ENCODE measurements at regions not wholly inside any gene's neighbourhood (a gene's known extent, or its start where the extent isn't known, plus 50 kb on each side); places are given as distances from the start of the nearest gene placed in this dataset.

- H3K4me1 ChIP-seq, result no peaks in the 10 kb centered on the region
- no peaks in the 10 kb centered on the region for H3K27me3 ChIP-seq
- H3K27ac ChIP-seq, result no peak overlapping the region
- no peaks in the 10 kb centered on the region for H3K36me3 ChIP-seq
- H3K9me3 ChIP-seq, result no peaks in the 10 kb centered on the region
- no peak for DNase-seq (ENCODE audit: low spot score in 2 of 2)
- no peak overlapping the region for H3K4me3 ChIP-seq
- intact Hi-C loops (cut with DNase I; ENCODE audit: low total_unique reads), result no loop called here
- TF ChIP-seq CTCF (IDR thresholded peaks at IDR 0.05) (no peak), POLR2AphosphoS5 (IDR thresholded peaks at IDR 0.05) (no peak), POLR2A (IDR thresholded peaks at IDR 0.05) (no peak)
Observed at GRCh38 chr2:104344306-104344705, 509.6 kb upstream of the POU3F3 start.

DNA sequence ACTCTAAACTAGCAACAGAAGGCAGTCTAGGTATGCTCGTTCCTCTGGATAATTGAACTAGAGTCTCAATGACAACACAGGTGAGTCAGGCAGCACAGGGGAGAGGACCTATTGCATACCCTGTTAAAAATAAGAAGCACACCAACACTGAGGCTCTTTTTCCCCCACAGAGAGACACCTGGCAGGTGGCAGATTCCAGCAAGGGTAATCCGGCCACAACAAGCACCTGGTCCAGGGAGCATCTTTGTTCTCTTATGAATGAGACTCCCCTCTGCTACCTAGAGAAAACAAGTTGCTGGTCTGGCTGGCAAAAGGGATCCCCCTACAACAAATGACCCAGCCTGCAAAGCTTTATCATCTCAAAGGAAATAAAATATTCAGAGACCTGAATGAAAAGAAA is 508.9 kb upstream of the POU3F3 start:
- Histone ChIP-seq H3K9me3 (no peaks in the 10 kb centered on the region), H3K36me3 (no peaks in the 10 kb centered on the region), H3K4me1 (no peaks in the 10 kb centered on the region), H3K27ac (no peak overlapping the region), H3K27me3 (no peaks in the 10 kb centered on the region), H3K4me3 (no peak overlapping the region)
- intact Hi-C loops (cut with DNase I; ENCODE audit: low total_unique reads), result no loop called here
- no peak for DNase-seq (ENCODE audit: low spot score in 2 of 2)
- TF ChIP-seq CTCF (IDR thresholded peaks at IDR 0.05) (no peak), POLR2A (IDR thresholded peaks at IDR 0.05) (no peak), POLR2AphosphoS5 (IDR thresholded peaks at IDR 0.05) (no peak)

GRCh38 chr2:104358122-104358521 is 495.8 kb upstream of the POU3F3 start:
- H3K4me1 ChIP-seq, result no peaks in the 10 kb centered on the region
- DNase-seq (ENCODE audit: low spot score in 2 of 2), result no peak
- H3K27ac ChIP-seq, result no peak overlapping the region
- H3K9me3 ChIP-seq, result no peaks in the 10 kb centered on the region
- no peak overlapping the region for H3K4me3 ChIP-seq
- no peaks in the 10 kb centered on the region for H3K36me3 ChIP-seq
- TF ChIP-seq CTCF (IDR thresholded peaks at IDR 0.05), result no peak
- no peak for TF ChIP-seq POLR2A (IDR thresholded peaks at IDR 0.05)
- no peak for TF ChIP-seq POLR2AphosphoS5 (IDR thresholded peaks at IDR 0.05)
- intact Hi-C loops (cut with DNase I; ENCODE audit: low total_unique reads), result no loop called here
- H3K27me3 ChIP-seq, result no peaks in the 10 kb centered on the region

- no peaks in the 10 kb centered on the region for H3K9me3 ChIP-seq
- no peaks in the 10 kb centered on the region for H3K36me3 ChIP-seq
- intact Hi-C loops (cut with DNase I; ENCODE audit: low total_unique reads), result no loop called here
- no peak for DNase-seq (ENCODE audit: low spot score in 2 of 2)
- no peak overlapping the region for H3K4me3 ChIP-seq
- no peaks in the 10 kb centered on the region for H3K27me3 ChIP-seq
- no peaks in the 10 kb centered on the region for H3K4me1 ChIP-seq
- no peak overlapping the region for H3K27ac ChIP-seq
- no peak for TF ChIP-seq POLR2A (IDR thresholded peaks at IDR 0.05)
Observed at GRCh38 chr2:104361414-104361813, 492.5 kb upstream of the POU3F3 start.

DNA sequence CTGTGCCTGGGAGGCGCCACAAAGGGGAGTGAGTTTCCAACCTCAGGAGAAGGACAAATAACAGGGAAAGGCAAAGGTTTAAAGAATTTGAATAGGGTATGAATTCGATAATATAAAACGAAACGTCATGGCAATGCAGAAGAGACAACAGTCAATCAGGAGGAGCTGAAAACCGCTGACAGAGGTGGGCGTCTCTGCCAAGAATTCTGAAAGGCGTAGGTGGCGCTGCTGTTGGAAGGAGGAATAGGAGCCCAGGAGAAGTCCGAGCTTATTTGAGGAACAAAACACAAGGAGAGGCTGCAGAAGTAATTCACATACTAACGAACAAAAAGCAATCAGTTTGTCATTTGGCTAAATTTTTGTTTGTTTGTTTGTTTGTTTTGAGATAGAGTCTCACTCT is 485.8 kb upstream of the POU3F3 start:
- H3K27ac ChIP-seq, result no peak overlapping the region
- H3K4me1 ChIP-seq, result no peaks in the 10 kb centered on the region
- no peak for TF ChIP-seq POLR2AphosphoS5 (IDR thresholded peaks at IDR 0.05)
- TF ChIP-seq POLR2A (IDR thresholded peaks at IDR 0.05), result no peak
- no peak for TF ChIP-seq CTCF (IDR thresholded peaks at IDR 0.05)
- no peak overlapping the region for H3K4me3 ChIP-seq
- intact Hi-C loops (cut with DNase I; ENCODE audit: low total_unique reads), result no loop called here
- no peak for DNase-seq (ENCODE audit: low spot score in 2 of 2)
- no peaks in the 10 kb centered on the region for H3K36me3 ChIP-seq
- no peaks in the 10 kb centered on the region for H3K27me3 ChIP-seq
- no peaks in the 10 kb centered on the region for H3K9me3 ChIP-seq

DNA sequence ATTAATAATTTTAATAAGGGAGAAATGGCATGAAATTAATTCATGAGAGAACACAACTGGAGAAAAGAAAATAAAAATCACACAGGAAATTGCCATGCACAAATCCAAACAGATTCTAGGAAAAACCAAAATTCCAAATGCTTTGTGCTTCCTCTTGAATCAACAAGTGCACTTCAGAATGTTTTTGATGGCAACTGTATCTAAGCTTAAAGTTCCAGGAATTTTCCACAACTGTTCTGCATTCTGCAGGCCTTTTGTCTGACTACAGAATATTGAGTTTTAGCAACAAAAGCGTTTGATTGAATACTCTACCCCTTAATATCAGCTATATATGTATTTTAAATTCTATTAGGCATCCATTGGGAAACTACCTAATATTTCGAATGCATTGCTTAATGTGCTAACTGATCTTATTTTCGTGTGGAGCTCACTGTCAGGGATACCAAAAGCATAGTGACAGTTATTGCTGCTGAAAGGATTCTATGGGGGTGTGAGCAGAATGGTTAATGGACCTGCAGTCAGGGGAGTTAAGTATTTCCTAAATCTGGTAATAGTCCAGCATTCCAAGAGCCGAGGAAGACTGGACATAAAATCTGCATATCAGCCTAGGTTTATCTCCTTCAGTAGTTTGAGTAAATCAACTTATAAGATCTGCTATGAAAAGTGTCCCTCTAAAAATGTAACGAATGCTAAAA is 482.7 kb upstream of the POU3F3 start:
- Histone ChIP-seq H3K9me3 (no peaks in the 10 kb centered on the region), H3K36me3 (no peaks in the 10 kb centered on the region), H3K27me3 (no peaks in the 10 kb centered on the region), H3K27ac (no peak overlapping the region), H3K4me1 (no peaks in the 10 kb centered on the region), H3K4me3 (no peak overlapping the region)
- intact Hi-C loops (cut with DNase I; ENCODE audit: low total_unique reads), result no loop called here
- TF ChIP-seq POLR2AphosphoS5 (IDR thresholded peaks at IDR 0.05) (no peak), CTCF (IDR thresholded peaks at IDR 0.05) (no peak), POLR2A (IDR thresholded peaks at IDR 0.05) (no peak)
- no peak for DNase-seq (ENCODE audit: low spot score in 2 of 2)
